Subcutaneous abdominal adipose tissue (tissue), 5 donors: ENCODE measurements at regions not wholly inside any gene's neighbourhood (a gene's known extent, or its start where the extent isn't known, plus 50 kb on each side); places are given as distances from the start of the nearest gene placed in this dataset.
"Not testable (repeated sequence)": the region's sequence is repeated elsewhere in the genome, so short reads cannot be mapped to it uniquely, and the experiment has no call there.

Experiments used
- H3K27ac ChIP-seq: one replicate; pipeline ENCODE4 v1.7.0; 2013; ENCODE audit warnings: low read depth, mild to moderate bottlenecking, inconsistent platforms, low read length, moderate library complexity
- H3K27me3 ChIP-seq, 5 donors: one replicate each; pipeline ENCODE4 v1.7.0; 2013; ENCODE audit warnings: low read length in 5 of 5, inconsistent platforms in 1 of 5; ENCODE audit not compliant: control insufficient read depth in 5 of 5, insufficient read depth in 4 of 5
- H3K36me3 ChIP-seq, 5 donors: one replicate each; pipeline ENCODE4 v1.7.0; 2013; ENCODE audit warnings: low read length in 5 of 5; ENCODE audit not compliant: control insufficient read depth in 5 of 5, insufficient read depth in 5 of 5
- H3K4me1 ChIP-seq, 5 donors: one replicate each; pipeline ENCODE4 v1.7.0; 2013; ENCODE audit warnings: low read length in 5 of 5, mild to moderate bottlenecking in 3 of 5, moderate library complexity in 1 of 5; ENCODE audit not compliant: control insufficient read depth in 5 of 5, insufficient read depth in 5 of 5
- H3K4me3 ChIP-seq, 5 donors: one replicate each; pipeline ENCODE4 v1.7.0; 2013; ENCODE audit warnings: low read length in 5 of 5, low read depth in 1 of 5
- H3K9ac ChIP-seq, 5 donors: one replicate each; pipeline ENCODE4 v1.7.0; 2013; ENCODE audit warnings: low read length in 5 of 5, mild to moderate bottlenecking in 4 of 5, moderate library complexity in 3 of 5
- H3K9me3 ChIP-seq, 5 donors: one replicate each; pipeline ENCODE4 v1.7.0; 2013; ENCODE audit warnings: low read length in 5 of 5; ENCODE audit not compliant: control insufficient read depth in 5 of 5
- donor health status: healthy.
- donor health status: healthy.
- donor health status: healthy.
- donor health status: healthy.
- donor health status: healthy.

- not testable (repeated sequence) for H3K27me3 ChIP-seq, H3K27ac ChIP-seq, H3K36me3 ChIP-seq, H3K4me1 ChIP-seq, H3K4me3 ChIP-seq, H3K9ac ChIP-seq
- H3K9me3 ChIP-seq: peaks cover 0 to 32% (median 10%) of the 10 kb centered on the region in 5 donors
These were observed 53.5 kb upstream of the FAR1 start for GRCh38 chr11:13614918-13615317.

DNA sequence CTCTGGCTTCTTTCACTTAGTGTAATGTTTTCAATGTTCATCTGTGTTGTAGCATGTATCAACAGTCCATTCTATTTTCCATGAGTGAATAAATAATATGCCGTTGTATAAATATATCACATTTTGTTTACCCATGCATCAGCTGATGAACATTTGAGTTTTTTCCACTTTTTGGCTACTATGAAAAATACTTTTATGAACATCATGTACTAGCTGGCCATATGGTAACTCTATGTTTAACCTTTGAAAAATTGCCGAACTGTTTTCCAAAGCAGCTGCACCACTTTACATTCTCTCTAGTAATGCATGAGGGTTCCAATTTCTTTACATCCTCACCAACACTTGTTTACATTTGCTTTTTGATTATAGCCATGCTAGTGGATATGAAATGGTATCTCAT is 59.8 kb upstream of the FAR1 start:
- Histone ChIP-seq H3K4me3 (no peak overlapping the region), H3K27me3 (no peaks in the 10 kb centered on the region), H3K36me3 (no peaks in the 10 kb centered on the region), H3K9ac (no peak overlapping the region), H3K4me1 (no peaks in the 10 kb centered on the region), H3K9me3 (peaks cover 0 to 3% (median 2%) of the 10 kb centered on the region in 5 donors), H3K27ac (no peak overlapping the region)

DNA sequence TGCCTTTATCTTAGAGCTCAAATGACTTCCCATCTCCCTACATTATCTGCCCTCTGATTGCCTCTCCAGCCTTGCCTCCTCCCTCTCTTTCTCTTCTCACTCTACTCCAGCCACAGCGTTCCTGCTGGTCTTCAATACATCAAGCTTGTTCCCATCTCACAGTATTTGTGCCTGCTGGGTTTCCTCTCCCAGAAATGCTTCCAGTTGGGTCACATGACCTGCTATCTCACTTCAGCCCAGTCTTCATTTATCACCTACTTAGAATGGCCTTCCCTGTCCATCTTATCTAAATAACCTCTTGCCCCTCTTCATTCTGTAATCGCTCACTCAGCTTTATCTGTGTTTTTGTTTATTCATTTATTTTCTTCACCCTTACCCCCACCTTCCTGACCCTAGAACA is 61.8 kb upstream of the FAR1 start:
- H3K27ac ChIP-seq: no peak overlapping the region
- no peaks in the 10 kb centered on the region for H3K9me3 ChIP-seq
- H3K4me1 ChIP-seq: no peaks in the 10 kb centered on the region
- H3K36me3 ChIP-seq: no peaks in the 10 kb centered on the region
- no peaks in the 10 kb centered on the region for H3K27me3 ChIP-seq
- H3K9ac ChIP-seq: no peak overlapping the region
- H3K4me3 ChIP-seq: no peak overlapping the region

DNA sequence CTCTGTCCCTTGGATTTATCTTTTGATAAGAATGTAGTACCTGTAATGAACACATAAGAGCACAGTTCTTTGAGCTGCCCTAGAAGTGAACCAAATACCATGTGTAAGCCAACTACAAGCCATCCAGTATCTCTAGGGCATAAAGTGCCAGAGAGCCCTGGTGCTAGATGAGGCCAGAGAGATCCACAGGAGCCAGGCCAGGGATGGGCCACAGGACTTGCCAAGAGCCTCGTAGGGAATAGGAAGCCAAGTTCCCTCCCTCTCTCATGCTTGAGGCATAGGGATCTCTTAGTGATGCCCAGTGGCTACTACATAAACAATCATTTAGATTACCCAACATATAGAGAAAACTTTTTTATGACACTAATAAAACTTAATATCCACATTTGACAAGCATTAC is 64.8 kb upstream of the FAR1 start:
- Histone ChIP-seq H3K27me3 (no peaks in the 10 kb centered on the region), H3K27ac (no peak overlapping the region), H3K4me3 (no peak overlapping the region), H3K36me3 (no peaks in the 10 kb centered on the region), H3K9ac (no peak overlapping the region), H3K9me3 (no peaks in the 10 kb centered on the region), H3K4me1 (no peaks in the 10 kb centered on the region)

- Histone ChIP-seq H3K27me3 (no peaks in the 10 kb centered on the region), H3K9me3 (no peaks in the 10 kb centered on the region), H3K27ac (no peak overlapping the region), H3K4me3 (no peak overlapping the region), H3K9ac (no peak overlapping the region), H3K36me3 (no peaks in the 10 kb centered on the region), H3K4me1 (no peaks in the 10 kb centered on the region)
These were observed 65.6 kb upstream of the FAR1 start for GRCh38 chr11:13602844-13603243.

- peaks cover 0 to 2% (median 0%) of the 10 kb centered on the region in 5 donors for H3K9me3 ChIP-seq
- H3K27ac ChIP-seq: no peak overlapping the region
- no peaks in the 10 kb centered on the region for H3K4me1 ChIP-seq
- H3K36me3 ChIP-seq: no peaks in the 10 kb centered on the region
- H3K4me3 ChIP-seq: no peak overlapping the region
- no peak overlapping the region for H3K9ac ChIP-seq
- no peaks in the 10 kb centered on the region for H3K27me3 ChIP-seq
These were observed 71.7 kb upstream of the FAR1 start for GRCh38 chr11:13596611-13597326.

DNA sequence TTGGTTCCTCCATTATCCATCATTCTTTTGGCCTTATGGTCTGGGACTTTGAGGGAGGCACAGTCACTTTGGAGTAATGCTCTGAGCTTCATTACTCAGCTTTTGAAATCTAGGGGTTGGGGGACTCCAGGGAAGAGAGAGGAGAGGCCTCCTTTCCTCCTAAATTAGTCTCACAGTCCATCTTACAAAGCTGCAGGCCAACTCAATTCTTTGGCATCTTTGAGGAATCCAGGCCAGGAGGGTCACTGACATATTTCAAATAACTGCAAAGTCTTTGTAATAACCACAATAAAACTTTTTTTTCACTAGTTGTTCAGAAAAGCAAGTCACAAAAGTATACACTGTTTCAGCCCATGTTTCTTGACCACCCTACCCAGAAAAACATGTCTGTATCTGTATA is 73.3 kb upstream of the FAR1 start:
- Histone ChIP-seq H3K9me3 (peaks cover 0 to 6% (median 0%) of the 10 kb centered on the region in 5 donors), H3K4me1 (no peaks in the 10 kb centered on the region), H3K9ac (no peak overlapping the region), H3K4me3 (no peak overlapping the region), H3K36me3 (no peaks in the 10 kb centered on the region), H3K27ac (no peak overlapping the region), H3K27me3 (no peaks in the 10 kb centered on the region)

DNA sequence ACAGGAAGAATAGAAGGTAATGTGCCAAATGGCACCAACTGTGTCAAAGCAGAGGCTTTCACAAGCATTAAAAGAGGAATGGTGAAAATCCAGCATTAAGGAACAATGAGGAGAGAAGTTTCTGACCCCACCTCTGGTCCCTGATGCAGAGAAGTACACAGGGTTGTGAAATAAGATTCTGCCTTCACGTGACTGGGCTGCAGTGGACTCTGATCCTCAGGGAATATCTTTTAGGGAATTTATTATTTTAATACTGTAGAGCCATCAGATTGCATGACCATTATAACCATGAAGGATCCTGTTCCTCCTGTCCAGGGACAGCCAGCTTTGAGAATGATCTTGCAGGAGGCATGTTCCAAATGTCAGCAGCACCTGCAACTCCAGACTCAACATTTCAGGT is 74.4 kb upstream of the FAR1 start:
- Histone ChIP-seq H3K27me3 (no peaks in the 10 kb centered on the region), H3K4me3 (no peak overlapping the region), H3K36me3 (no peaks in the 10 kb centered on the region), H3K9ac (no peak overlapping the region), H3K4me1 (no peaks in the 10 kb centered on the region), H3K27ac (no peak overlapping the region), H3K9me3 (peaks cover 0 to 8% (median 0%) of the 10 kb centered on the region in 5 donors)

DNA sequence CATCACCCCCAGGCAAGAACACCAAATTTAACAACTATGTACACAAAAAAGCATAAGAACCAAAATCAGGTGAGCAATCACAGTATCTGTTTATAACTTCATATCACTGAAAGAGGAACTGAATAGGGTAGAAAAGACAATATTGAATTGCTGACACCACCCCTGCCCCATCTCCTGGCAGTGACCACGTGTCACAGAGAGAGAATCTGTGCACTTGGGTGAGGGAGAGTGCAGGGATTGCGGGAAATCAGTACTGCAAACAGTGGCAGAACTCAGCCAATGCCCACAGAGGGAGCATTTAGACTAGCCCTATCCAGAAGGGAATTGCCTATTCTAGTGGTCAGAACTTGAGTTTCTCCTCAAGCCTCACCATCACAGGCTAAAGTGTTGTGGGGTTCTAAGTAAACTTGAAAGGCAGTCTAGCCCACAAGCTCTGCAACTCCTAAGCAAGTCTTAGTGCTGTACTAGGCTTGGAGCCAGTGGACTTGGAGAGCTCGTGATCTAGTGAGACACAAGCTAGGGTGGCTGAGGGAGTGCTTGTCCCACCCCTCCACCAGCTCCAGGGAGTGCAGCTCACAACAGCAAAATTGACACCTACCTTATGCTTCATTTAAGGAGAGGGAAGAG is 82.8 kb upstream of the PTH start:
- H3K9ac ChIP-seq: no peak overlapping the region
- no peak overlapping the region for H3K4me3 ChIP-seq
- peaks cover 0 to 20% (median 9%) of the 10 kb centered on the region in 5 donors for H3K9me3 ChIP-seq
- no peak overlapping the region for H3K27ac ChIP-seq
- H3K4me1 ChIP-seq: no peaks in the 10 kb centered on the region
- no peaks in the 10 kb centered on the region for H3K36me3 ChIP-seq
- H3K27me3 ChIP-seq: peaks cover 0 to 6% (median 0%) of the 10 kb centered on the region in 5 donors

GRCh38 chr11:13577881-13578280 is 82.1 kb upstream of the PTH start:
- no peaks in the 10 kb centered on the region for H3K4me1 ChIP-seq
- peaks cover 0 to 6% (median 0%) of the 10 kb centered on the region in 5 donors for H3K27me3 ChIP-seq
- H3K9me3 ChIP-seq: peaks cover 0 to 20% (median 9%) of the 10 kb centered on the region in 5 donors
- no peak overlapping the region for H3K9ac ChIP-seq
- no peaks in the 10 kb centered on the region for H3K36me3 ChIP-seq
- no peak overlapping the region for H3K4me3 ChIP-seq
- H3K27ac ChIP-seq: no peak overlapping the region
